HAP-1 (cell line): ENCODE measurements at regions not wholly inside any gene's neighbourhood (a gene's known extent, or its start where the extent isn't known, plus 50 kb on each side); places are given as distances from the start of the nearest gene placed in this dataset.

Experiments
- DNase-seq, 2 experiments: peaks; one replicate each; pipeline ENCODE4 v3.0.0-alpha.2; 2016 to 2020; ENCODE audit warnings: low spot score in 2 of 2
- H3K27me3 ChIP-seq: fragments of 250-450 bp; sonication (Bioruptor Pico); 2 replicates; pipeline ENCODE4 v1.5.1; 2020; ENCODE audit warnings: low read depth, mild to moderate bottlenecking, moderate library complexity
- H3K36me3 ChIP-seq: fragments of 250-450 bp; sonication (Bioruptor Pico); replicated peaks from 2 replicates; pipeline ENCODE4 v1.5.1; 2020; ENCODE audit warnings: mild to moderate bottlenecking
- H3K4me1 ChIP-seq: fragments of 250-450 bp; sonication (Bioruptor Pico); 2 replicates; pipeline ENCODE4 v1.5.1; 2020; ENCODE audit warnings: mild to moderate bottlenecking
- H3K4me3 ChIP-seq: fragments of 250-450 bp; sonication (Bioruptor Pico); 2 replicates; pipeline ENCODE4 v1.5.1; 2020; ENCODE audit warnings: mild to moderate bottlenecking, moderate library complexity
- H3K9me3 ChIP-seq: fragments of 250-450 bp; sonication (Bioruptor Pico); 2 replicates; pipeline ENCODE4 v1.5.1; 2020; ENCODE audit warnings: mild to moderate bottlenecking, moderate library complexity
- in situ Hi-C: fragments of 300-500 bp; cut with MboI; formaldehyde crosslinking; loops from 3 replicates; pipeline ENCODE4 v1.14.3; 2020; ENCODE audit warnings: low sequenced_read_pairs, inconsistent platforms, mixed read lengths

- DNase-seq = no peak
Observed at GRCh38 chr22:44548981-44549380, 50.9 kb upstream of the RTL6 start.

More at GRCh38 chr22:44548981-44549380, 50.9 kb upstream of the RTL6 start:
- H3K4me3 ChIP-seq = no peak overlapping the region
- no peaks in the 10 kb centered on the region for H3K36me3 ChIP-seq
- no peaks in the 10 kb centered on the region for H3K27me3 ChIP-seq
- no peaks in the 10 kb centered on the region for H3K4me1 ChIP-seq
- H3K9me3 ChIP-seq = no peaks in the 10 kb centered on the region
- in situ Hi-C loops = no loop called here
